HCT116 (cell line): ENCODE measurements at regions not wholly inside any gene's neighbourhood (a gene's known extent, or its start where the extent isn't known, plus 50 kb on each side); places are given as distances from the start of the nearest gene placed in this dataset.

Experiments
- ATAC-seq: fragments of 200-7000 bp; cut with Tn5 transposase; 2 replicates; pipeline ENCODE4 v1.9.1; 2020; ENCODE audit warnings: mild to moderate bottlenecking, moderate library complexity
- BruUV-seq: library from RNA; stranded (reverse); fragments of 400-500 nt; replicated peaks from 2 replicates; lab custom pipeline; 2021; lab: Mats Ljungman, UMichigan
- CTCF ChIA-PET: fragments of 300-600 bp; sonication (Branson Sonifier 250); formaldehyde crosslinking; loops from one replicate; lab custom pipeline; 2021; ENCODE audit warnings: antibody characterized with exemption; lab: Charles Lee
- POLR2A ChIA-PET: fragments of 300-600, 350-600 bp; sonication (Branson Sonifier 250); formaldehyde crosslinking; loops from one replicate; lab custom pipeline; 2021; ENCODE audit warnings: antibody characterized with exemption; lab: Charles Lee
- RAD21 ChIA-PET, 2 experiments: fragments of 300-600 bp; sonication (Branson Sonifier 250); formaldehyde crosslinking; loops; one replicate each; lab custom pipeline; 2023; ENCODE audit warnings: low total read pairs in 2 of 2; ENCODE audit not compliant: uncharacterized antibody in 2 of 2, unreplicated experiment in 2 of 2, low non-redundant PET in 1 of 2; lab: Charles Lee
- DNase-seq: peaks from one replicate; pipeline ENCODE4 v3.0.0-alpha.2; 2010; ENCODE audit warnings: low read depth, low spot score
- H2AFZ ChIP-seq: fragments of 200-600 bp; shearing (Covaris generic), sonication (generic); 2 replicates; pipeline ENCODE4 v1.6.1; 2017; ENCODE audit warnings: low read depth, mixed run types, mixed read lengths, antibody characterized with exemption, low read length; ENCODE audit not compliant: poor library complexity, severe bottlenecking
- H3K27ac ChIP-seq: 2 replicates; pipeline ENCODE4 v1.5.1; 2012; ENCODE audit warnings: low read depth, low read length
- H3K27me3 ChIP-seq: fragments of 200-600 bp; sonication (generic); 2 replicates; pipeline ENCODE4 v1.6.1; 2016; ENCODE audit warnings: mixed run types, low read length, mixed read lengths; ENCODE audit not compliant: insufficient read depth
- H3K36me3 ChIP-seq, 2 experiments: fragments of 200-500 bp in 1 of 2; fragments of 200-600 bp in 1 of 2; sonication (Bioruptor generic) in 1 of 2; sonication (generic) in 1 of 2; 2 replicates each; pipeline versions ENCODE4 v1.5.1 to v1.6.1; 2014 to 2016; ENCODE audit warnings: low read length in 2 of 2, inconsistent platforms in 1 of 2, mixed read lengths in 1 of 2, mixed run types in 1 of 2; ENCODE audit not compliant: insufficient read depth in 2 of 2, control insufficient read depth in 1 of 2
- H3K4me1 ChIP-seq, 2 experiments: fragments of 200-600 bp in 1 of 2; sonication (generic) in 1 of 2; 2 replicates each; pipeline versions ENCODE4 v1.5.1 to v1.6.1; 2012 to 2017; ENCODE audit warnings: low read length in 2 of 2, inconsistent platforms in 1 of 2, mild to moderate bottlenecking in 1 of 2, mixed read lengths in 1 of 2, mixed run types in 1 of 2, moderate library complexity in 1 of 2; ENCODE audit not compliant: insufficient read depth in 2 of 2, control insufficient read depth in 1 of 2
- H3K4me2 ChIP-seq: fragments of 200-600 bp; sonication (generic); 2 replicates; pipeline ENCODE4 v1.6.1; 2017; ENCODE audit warnings: mixed run types, low read length, mixed read lengths
- H3K4me3 ChIP-seq, 2 experiments: fragments of 200-600 bp in 1 of 2; sonication (generic) in 1 of 2; replicated peaks in 1 of 2; 2 replicates each; pipeline ENCODE4 v1.5.1; 2011 to 2016; ENCODE audit warnings: low read length in 2 of 2, control low read depth in 1 of 2, low read depth in 1 of 2, mild to moderate bottlenecking in 1 of 2, mixed read lengths in 1 of 2, mixed run types in 1 of 2
- H3K79me2 ChIP-seq: fragments of 200-600 bp; sonication (generic); 2 replicates; pipeline ENCODE4 v1.6.1; 2017; ENCODE audit warnings: mild to moderate bottlenecking, mixed run types, low read length, moderate library complexity, mixed read lengths; ENCODE audit not compliant: insufficient read depth
- H3K9ac ChIP-seq: fragments of 200-600 bp; sonication (generic); 2 replicates; pipeline ENCODE4 v1.6.1; 2016; ENCODE audit warnings: low read length, mixed read lengths
- H3K9me2 ChIP-seq: fragments of 200-600 bp; sonication (generic), shearing (Covaris generic); 2 replicates; pipeline ENCODE4 v1.6.1; 2017; ENCODE audit warnings: mixed run types, mild to moderate bottlenecking, moderate library complexity; ENCODE audit not compliant: insufficient read depth
- H3K9me3 ChIP-seq, 2 experiments: fragments of 200-500 bp in 1 of 2; fragments of 200-600 bp in 1 of 2; sonication (Bioruptor generic) in 1 of 2; sonication (generic) in 1 of 2; 2 replicates each; pipeline ENCODE4 v1.6.1; 2014 to 2017; ENCODE audit warnings: low read length in 2 of 2, mixed read lengths in 2 of 2, inconsistent platforms in 1 of 2, low read depth in 1 of 2, mild to moderate bottlenecking in 1 of 2, mixed run types in 1 of 2, moderate library complexity in 1 of 2; ENCODE audit not compliant: control insufficient read depth in 1 of 2, insufficient read depth in 1 of 2
- H4K20me1 ChIP-seq: fragments of 200-600 bp; sonication (generic), shearing (Covaris generic); 2 replicates; pipeline ENCODE4 v1.6.1; 2017; ENCODE audit warnings: mixed run types, mild to moderate bottlenecking, moderate library complexity; ENCODE audit not compliant: insufficient read depth
- CBX3 ChIP-seq: IDR thresholded peaks from 2 replicates; pipeline ENCODE4 v1.6.1; 2012; ENCODE audit warnings: low read depth
- CEBPB ChIP-seq: IDR thresholded peaks from 2 replicates; pipeline ENCODE4 v1.6.1; 2012; ENCODE audit warnings: low read depth
- EGR1 ChIP-seq: IDR thresholded peaks from 2 replicates; pipeline ENCODE4 v1.6.1; 2012; ENCODE audit warnings: low read depth
- EZH2 ChIP-seq: fragments of 200-600 bp; sonication (generic); IDR thresholded peaks from 2 replicates; pipeline ENCODE4 v1.6.1; 2017; ENCODE audit warnings: antibody characterized with exemption, mixed run types
- EZH2phosphoT487 ChIP-seq: fragments of 200-600 bp; IDR thresholded peaks from 2 replicates; pipeline ENCODE4 v1.6.1; 2018; ENCODE audit warnings: antibody characterized with exemption, borderline replicate concordance
- FOSL1 ChIP-seq: IDR thresholded peaks from 2 replicates; pipeline ENCODE4 v1.6.1; 2012; ENCODE audit warnings: low read depth
- JUND ChIP-seq: IDR thresholded peaks from 2 replicates; pipeline ENCODE4 v1.6.1; 2012
- POLR2A ChIP-seq: IDR thresholded peaks from 2 replicates; pipeline ENCODE4 v1.7.0; 2011; ENCODE audit warnings: borderline replicate concordance; ENCODE audit not compliant: insufficient read depth, insufficient read length; ENCODE audit errors: extremely low read depth
- POLR2AphosphoS5 ChIP-seq: IDR thresholded peaks from 2 replicates; pipeline ENCODE4 v1.6.1; 2011; ENCODE audit warnings: mild to moderate bottlenecking, low read depth, low read length, moderate library complexity
- SIN3A ChIP-seq: IDR thresholded peaks from 2 replicates; pipeline ENCODE4 v1.6.1; 2012; ENCODE audit warnings: low read depth
- SP1 ChIP-seq: IDR thresholded peaks from 2 replicates; pipeline ENCODE4 v1.6.1; 2012; ENCODE audit warnings: low read depth
- SRF ChIP-seq: IDR thresholded peaks from 2 replicates; pipeline ENCODE4 v1.6.1; 2012; ENCODE audit warnings: low read depth
- TCF7L2 ChIP-seq: IDR thresholded peaks from 2 replicates; pipeline ENCODE4 v1.7.0; 2011; ENCODE audit warnings: borderline replicate concordance, inconsistent platforms; ENCODE audit not compliant: insufficient read depth, insufficient read length; ENCODE audit errors: extremely low read depth
- YY1 ChIP-seq: IDR thresholded peaks from 2 replicates; pipeline ENCODE4 v1.6.1; 2011; ENCODE audit warnings: low read length, low read depth, moderate library complexity, mild to moderate bottlenecking; ENCODE audit not compliant: insufficient replicate concordance; ENCODE audit errors: extremely low read depth
- ZFX ChIP-seq: fragments of 450-650 bp; IDR thresholded peaks from 2 replicates; pipeline ENCODE4 v1.6.1; 2017
- ZNF274 ChIP-seq: fragments of 200-500 bp; sonication (Bioruptor generic); IDR thresholded peaks from 2 replicates; pipeline ENCODE4 v1.6.1; 2014; ENCODE audit warnings: mild to moderate bottlenecking, low read depth, low read length, inconsistent platforms
- intact Hi-C: fragments of 100-400 bp; cut with micrococcal nuclease; formaldehyde crosslinking; loops from 2 replicates; pipeline ENCODE4 v1.10.0; 2022
- TF ChIP-seq, protein P1 (sequence below): IDR thresholded peaks from 2 replicates; pipeline ENCODE4 v1.6.1; 2011; ENCODE audit warnings: mild to moderate bottlenecking, low read length, moderate library complexity; ENCODE audit not compliant: insufficient replicate concordance; ENCODE audit errors: extremely low read depth
- TF ChIP-seq, protein P2 (sequence below): IDR thresholded peaks from 2 replicates; pipeline ENCODE4 v1.6.1; 2012
- TF ChIP-seq, protein P3 (sequence below), 3 experiments: fragments of 200-600 bp in 1 of 3; sonication (generic) in 1 of 3; IDR thresholded peaks in 2 of 3; conservative IDR thresholded peaks in 1 of 3; 2 replicates each; pipeline ENCODE4 v1.5.1; 2012 to 2017; ENCODE audit warnings: low read depth in 2 of 3, low read length in 2 of 3, antibody characterized with exemption in 1 of 3, borderline replicate concordance in 1 of 3, control low read depth in 1 of 3, mild to moderate bottlenecking in 1 of 3, mixed read lengths in 1 of 3, mixed run types in 1 of 3, moderate library complexity in 1 of 3; ENCODE audit not compliant: insufficient read depth in 1 of 3
- TF ChIP-seq, protein P4 (sequence below): IDR thresholded peaks from 2 replicates; pipeline ENCODE4 v1.6.1; 2012; ENCODE audit warnings: low read depth

DNA sequence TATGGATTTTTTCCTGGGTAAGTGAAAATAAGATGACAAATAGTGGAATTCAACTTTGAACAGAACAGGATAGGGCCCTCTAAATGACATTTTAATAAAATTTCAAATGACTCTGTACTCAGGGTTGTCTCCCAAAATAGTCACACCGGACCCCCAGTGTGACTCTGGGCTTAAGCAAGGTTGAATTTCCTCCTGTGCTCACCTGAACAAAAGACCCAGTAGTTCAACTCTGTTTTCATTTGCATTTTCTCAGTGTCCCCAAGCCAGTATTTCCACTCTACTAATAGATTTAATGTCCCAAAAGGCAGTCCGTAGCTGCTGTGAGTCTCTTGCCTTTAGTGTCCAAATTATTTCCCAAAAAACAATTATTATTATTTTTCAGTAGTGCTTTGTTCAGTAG lies 296.6 kb downstream of the PLOD2 start:
- no peaks in the 10 kb centered on the region for H3K79me2 ChIP-seq
- no peak overlapping the region for H3K9ac ChIP-seq
- no peaks in the 10 kb centered on the region for H3K27me3 ChIP-seq
- TF ChIP-seq CEBPB (no peak), POLR2AphosphoS5 (no peak), SP1 (no peak), EGR1 (no peak), SRF (no peak), EZH2 (no peak), YY1 (no peak), ZNF274 (no peak), FOSL1 (no peak), TCF7L2 (no peak), JUND (no peak), EZH2phosphoT487 (no peak), SIN3A (no peak), POLR2A (no peak), CBX3 (no peak), ZFX (no peak)
- TF ChIP-seq, protein P1, sequence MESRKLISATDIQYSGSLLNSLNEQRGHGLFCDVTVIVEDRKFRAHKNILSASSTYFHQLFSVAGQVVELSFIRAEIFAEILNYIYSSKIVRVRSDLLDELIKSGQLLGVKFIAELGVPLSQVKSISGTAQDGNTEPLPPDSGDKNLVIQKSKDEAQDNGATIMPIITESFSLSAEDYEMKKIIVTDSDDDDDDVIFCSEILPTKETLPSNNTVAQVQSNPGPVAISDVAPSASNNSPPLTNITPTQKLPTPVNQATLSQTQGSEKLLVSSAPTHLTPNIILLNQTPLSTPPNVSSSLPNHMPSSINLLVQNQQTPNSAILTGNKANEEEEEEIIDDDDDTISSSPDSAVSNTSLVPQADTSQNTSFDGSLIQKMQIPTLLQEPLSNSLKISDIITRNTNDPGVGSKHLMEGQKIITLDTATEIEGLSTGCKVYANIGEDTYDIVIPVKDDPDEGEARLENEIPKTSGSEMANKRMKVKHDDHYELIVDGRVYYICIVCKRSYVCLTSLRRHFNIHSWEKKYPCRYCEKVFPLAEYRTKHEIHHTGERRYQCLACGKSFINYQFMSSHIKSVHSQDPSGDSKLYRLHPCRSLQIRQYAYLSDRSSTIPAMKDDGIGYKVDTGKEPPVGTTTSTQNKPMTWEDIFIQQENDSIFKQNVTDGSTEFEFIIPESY, result no peak
- TF ChIP-seq, protein P2, sequence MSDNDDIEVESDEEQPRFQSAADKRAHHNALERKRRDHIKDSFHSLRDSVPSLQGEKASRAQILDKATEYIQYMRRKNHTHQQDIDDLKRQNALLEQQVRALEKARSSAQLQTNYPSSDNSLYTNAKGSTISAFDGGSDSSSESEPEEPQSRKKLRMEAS, result no peak
- TF ChIP-seq, protein P3, sequence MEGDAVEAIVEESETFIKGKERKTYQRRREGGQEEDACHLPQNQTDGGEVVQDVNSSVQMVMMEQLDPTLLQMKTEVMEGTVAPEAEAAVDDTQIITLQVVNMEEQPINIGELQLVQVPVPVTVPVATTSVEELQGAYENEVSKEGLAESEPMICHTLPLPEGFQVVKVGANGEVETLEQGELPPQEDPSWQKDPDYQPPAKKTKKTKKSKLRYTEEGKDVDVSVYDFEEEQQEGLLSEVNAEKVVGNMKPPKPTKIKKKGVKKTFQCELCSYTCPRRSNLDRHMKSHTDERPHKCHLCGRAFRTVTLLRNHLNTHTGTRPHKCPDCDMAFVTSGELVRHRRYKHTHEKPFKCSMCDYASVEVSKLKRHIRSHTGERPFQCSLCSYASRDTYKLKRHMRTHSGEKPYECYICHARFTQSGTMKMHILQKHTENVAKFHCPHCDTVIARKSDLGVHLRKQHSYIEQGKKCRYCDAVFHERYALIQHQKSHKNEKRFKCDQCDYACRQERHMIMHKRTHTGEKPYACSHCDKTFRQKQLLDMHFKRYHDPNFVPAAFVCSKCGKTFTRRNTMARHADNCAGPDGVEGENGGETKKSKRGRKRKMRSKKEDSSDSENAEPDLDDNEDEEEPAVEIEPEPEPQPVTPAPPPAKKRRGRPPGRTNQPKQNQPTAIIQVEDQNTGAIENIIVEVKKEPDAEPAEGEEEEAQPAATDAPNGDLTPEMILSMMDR (IDR thresholded peaks at IDR 0.05 in 2 of 3, conservative IDR thresholded peaks at IDR 0.05 in 1 of 3; ENCODE audit: borderline replicate concordance in 1 of 3, insufficient read depth in 1 of 3, low read depth in 2 of 3, low read length in 2 of 3), result no peak
- TF ChIP-seq, protein P4, sequence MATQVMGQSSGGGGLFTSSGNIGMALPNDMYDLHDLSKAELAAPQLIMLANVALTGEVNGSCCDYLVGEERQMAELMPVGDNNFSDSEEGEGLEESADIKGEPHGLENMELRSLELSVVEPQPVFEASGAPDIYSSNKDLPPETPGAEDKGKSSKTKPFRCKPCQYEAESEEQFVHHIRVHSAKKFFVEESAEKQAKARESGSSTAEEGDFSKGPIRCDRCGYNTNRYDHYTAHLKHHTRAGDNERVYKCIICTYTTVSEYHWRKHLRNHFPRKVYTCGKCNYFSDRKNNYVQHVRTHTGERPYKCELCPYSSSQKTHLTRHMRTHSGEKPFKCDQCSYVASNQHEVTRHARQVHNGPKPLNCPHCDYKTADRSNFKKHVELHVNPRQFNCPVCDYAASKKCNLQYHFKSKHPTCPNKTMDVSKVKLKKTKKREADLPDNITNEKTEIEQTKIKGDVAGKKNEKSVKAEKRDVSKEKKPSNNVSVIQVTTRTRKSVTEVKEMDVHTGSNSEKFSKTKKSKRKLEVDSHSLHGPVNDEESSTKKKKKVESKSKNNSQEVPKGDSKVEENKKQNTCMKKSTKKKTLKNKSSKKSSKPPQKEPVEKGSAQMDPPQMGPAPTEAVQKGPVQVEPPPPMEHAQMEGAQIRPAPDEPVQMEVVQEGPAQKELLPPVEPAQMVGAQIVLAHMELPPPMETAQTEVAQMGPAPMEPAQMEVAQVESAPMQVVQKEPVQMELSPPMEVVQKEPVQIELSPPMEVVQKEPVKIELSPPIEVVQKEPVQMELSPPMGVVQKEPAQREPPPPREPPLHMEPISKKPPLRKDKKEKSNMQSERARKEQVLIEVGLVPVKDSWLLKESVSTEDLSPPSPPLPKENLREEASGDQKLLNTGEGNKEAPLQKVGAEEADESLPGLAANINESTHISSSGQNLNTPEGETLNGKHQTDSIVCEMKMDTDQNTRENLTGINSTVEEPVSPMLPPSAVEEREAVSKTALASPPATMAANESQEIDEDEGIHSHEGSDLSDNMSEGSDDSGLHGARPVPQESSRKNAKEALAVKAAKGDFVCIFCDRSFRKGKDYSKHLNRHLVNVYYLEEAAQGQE, result no peak
- TF ChIP-seq, all 23 proteins: peak for 0
- Histone ChIP-seq H3K36me3 (no peaks in the 10 kb centered on the region), H2AFZ (no peak overlapping the region), H3K9me3 (no peaks in the 10 kb centered on the region), H3K4me1 (no peaks in the 10 kb centered on the region), H3K27ac (no peak overlapping the region), H3K4me3 (no peak overlapping the region), H4K20me1 (no peaks in the 10 kb centered on the region), H3K9me2 (no peaks in the 10 kb centered on the region), H3K4me2 (no peak overlapping the region)
- intact Hi-C loops, result no loop called here
- DNase-seq, result no peak
- ATAC-seq, result no peak
- CTCF ChIA-PET, result no interaction called here
- no TSS peak for BruUV-seq
- POLR2A ChIA-PET, result no interaction called here
- RAD21 ChIA-PET, result no interaction called here
